Coronary artery (tissue), 2 donors: ENCODE measurements at regions not wholly inside any gene's neighbourhood (a gene's known extent, or its start where the extent isn't known, plus 50 kb on each side); places are given as distances from the start of the nearest gene placed in this dataset.

Source experiments
- DNase-seq: peaks from one replicate; pipeline ENCODE4 v3.0.0-alpha.2; 2017; ENCODE audit warnings: low spot score
- H3K27ac ChIP-seq, 2 donors: fragments of 200-600 bp; sonication (generic); one replicate each; pipeline ENCODE4 v1.5.1; 2016 to 2019
- H3K4me3 ChIP-seq: fragments of 200-600 bp; sonication (generic); 2 replicates; pipeline ENCODE4 v1.5.1; 2016; ENCODE audit warnings: mild to moderate bottlenecking, moderate library complexity
- TF ChIP-seq, protein P1 (sequence below): fragments of 200-600 bp; sonication (generic); IDR thresholded peaks from one replicate; pipeline ENCODE4 v1.5.1; 2019; ENCODE audit warnings: antibody characterized with exemption

DNA sequence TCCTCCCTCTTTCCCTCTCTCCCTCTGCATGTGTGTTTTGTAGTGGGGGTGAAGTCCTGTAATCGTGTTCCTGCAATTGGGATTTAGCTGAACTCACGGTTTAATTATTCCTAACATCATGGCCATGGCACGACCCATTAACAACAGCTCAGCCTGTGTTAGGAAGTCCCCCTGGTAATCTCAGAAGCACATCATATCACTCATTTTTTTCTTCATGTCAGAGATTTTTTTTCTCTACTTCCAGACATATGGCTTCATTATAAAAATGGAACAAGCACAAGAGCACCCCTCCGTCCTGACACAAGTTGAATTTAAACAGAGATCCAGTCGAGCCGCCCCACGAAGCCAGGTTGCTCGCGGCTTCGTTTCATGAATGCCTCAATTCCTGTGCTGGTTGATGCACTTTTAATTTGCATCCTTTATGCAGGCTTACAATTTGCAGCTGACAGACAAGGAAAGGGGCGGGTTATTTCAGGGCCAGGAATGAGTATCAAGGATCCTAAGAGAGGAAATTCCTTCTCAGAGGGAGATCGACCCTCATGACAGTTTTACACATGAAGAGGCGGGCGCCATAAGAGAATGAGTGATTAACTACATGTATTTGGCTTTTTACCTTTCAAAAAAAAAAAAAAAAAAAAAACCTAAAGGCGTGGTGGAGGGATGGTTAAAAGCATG lies 192.9 kb downstream of the MAF start:
- Histone ChIP-seq H3K4me3 (no peak overlapping the region), H3K27ac (no peak overlapping the region)
- no peak for DNase-seq
- TF ChIP-seq, protein P1, sequence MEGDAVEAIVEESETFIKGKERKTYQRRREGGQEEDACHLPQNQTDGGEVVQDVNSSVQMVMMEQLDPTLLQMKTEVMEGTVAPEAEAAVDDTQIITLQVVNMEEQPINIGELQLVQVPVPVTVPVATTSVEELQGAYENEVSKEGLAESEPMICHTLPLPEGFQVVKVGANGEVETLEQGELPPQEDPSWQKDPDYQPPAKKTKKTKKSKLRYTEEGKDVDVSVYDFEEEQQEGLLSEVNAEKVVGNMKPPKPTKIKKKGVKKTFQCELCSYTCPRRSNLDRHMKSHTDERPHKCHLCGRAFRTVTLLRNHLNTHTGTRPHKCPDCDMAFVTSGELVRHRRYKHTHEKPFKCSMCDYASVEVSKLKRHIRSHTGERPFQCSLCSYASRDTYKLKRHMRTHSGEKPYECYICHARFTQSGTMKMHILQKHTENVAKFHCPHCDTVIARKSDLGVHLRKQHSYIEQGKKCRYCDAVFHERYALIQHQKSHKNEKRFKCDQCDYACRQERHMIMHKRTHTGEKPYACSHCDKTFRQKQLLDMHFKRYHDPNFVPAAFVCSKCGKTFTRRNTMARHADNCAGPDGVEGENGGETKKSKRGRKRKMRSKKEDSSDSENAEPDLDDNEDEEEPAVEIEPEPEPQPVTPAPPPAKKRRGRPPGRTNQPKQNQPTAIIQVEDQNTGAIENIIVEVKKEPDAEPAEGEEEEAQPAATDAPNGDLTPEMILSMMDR: no peak

GRCh38 chr16:79407005-79407404 lies 193.5 kb downstream of the MAF start:
- H3K4me3 ChIP-seq: no peak overlapping the region
- H3K27ac ChIP-seq: no peak overlapping the region
- TF ChIP-seq, protein P1: no peak
- DNase-seq: no peak

DNA sequence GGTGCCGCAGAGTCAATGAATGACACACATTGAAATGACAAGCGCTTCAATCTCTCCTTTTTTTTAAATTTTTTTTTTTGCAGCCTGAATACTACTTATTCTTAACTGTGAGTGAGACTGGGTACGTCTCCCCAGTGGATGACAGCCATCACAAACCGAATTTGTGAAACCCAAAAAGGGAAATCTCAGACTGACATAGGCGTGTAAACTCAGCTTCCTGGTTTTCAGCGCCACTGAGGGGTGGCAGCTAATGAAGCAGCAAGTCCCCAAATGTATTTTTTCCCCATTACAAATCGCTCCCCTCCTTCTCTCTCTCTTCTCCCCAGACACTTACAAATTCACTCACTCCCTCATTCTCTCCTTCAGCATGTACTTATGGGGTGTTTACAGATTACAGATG lies 196.0 kb downstream of the MAF start:
- TF ChIP-seq, protein P1: no peak
- H3K4me3 ChIP-seq: no peak overlapping the region
- H3K27ac ChIP-seq: no peak overlapping the region
- DNase-seq: no peak

GRCh38 chr16:79403534-79403933 lies 197.0 kb downstream of the MAF start:
- DNase-seq: no peak
- TF ChIP-seq, protein P1: no peak
- Histone ChIP-seq H3K27ac (no peak overlapping the region), H3K4me3 (no peak overlapping the region)

GRCh38 chr16:79402920-79403319 lies 197.6 kb downstream of the MAF start:
- Histone ChIP-seq H3K27ac (no peak overlapping the region), H3K4me3 (no peak overlapping the region)
- TF ChIP-seq, protein P1: no peak
- DNase-seq: no peak

- H3K27ac ChIP-seq: no peak overlapping the region
- TF ChIP-seq, protein P1: no peak
- no peak overlapping the region for H3K4me3 ChIP-seq
- no peak for DNase-seq
Measured at GRCh38 chr16:79402356-79402755, 198.2 kb downstream of the MAF start.

DNA sequence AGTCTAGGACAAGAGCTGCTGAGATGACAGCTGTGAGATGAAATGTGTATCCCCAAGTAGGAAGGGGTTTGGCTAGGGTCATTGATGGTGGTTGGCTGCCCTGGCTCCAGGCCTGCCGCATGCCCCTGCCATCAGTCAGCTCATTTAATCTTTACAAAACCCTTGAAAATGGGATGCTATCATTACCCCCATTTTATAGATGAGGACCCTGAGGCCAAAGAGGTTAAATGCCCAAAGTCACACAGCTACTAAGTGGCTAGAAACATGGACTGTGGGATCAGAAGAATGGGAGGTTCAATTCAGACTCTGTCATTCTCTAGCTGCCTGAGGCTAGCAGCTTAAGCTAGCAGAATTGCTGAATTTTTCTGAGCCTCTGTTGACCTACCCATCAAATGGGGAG lies 198.8 kb downstream of the MAF start:
- Histone ChIP-seq H3K27ac (no peak overlapping the region), H3K4me3 (no peak overlapping the region)
- TF ChIP-seq, protein P1: no peak
- no peak for DNase-seq
